ENCODE measurements at regions not wholly inside any gene's neighbourhood (a gene's known extent, or its start where the extent isn't known, plus 50 kb on each side); places are given as distances from the start of the nearest gene placed in this dataset.
A peak's percentile ranks its signal among the peaks of the same experiment; 100 is the strongest.

DNA sequence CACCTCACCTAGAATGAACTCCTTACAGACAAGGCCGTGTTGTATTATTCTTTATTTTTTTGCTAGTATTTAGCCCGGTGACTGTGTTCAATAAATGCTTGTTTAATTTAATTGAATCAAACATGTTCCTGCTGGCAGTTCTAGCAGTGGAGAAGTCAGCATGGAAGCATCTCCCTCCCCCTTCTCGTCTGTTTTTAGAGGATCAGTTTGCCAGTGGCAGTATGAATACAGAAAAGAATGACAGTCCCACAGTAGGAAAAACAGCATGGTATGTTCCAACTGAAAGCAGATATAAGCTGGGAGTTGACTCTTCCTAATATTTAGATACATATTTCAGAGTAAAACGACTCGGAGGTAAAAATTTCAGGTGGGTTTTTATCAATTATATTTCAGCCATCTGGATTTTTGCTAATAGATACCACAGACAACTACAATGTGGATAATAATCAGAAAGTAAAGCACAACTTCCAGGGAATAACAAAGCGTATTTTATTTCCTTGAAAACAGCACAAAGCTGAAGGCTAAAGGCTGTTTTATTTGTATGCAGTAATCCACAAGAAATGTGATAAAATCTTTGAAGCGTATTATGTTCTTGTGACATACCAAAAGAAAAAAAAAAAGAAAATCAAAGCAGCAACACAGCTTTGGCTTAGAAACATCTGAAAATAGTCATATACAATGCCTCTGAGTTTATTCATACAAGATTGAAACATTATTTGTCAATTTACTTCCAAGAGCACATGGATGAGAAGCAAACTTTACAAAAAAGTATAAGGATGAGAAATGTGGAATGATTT, 244.5 kb upstream of the KCNMB2 start:
- no peak for DNase-seq

DNA sequence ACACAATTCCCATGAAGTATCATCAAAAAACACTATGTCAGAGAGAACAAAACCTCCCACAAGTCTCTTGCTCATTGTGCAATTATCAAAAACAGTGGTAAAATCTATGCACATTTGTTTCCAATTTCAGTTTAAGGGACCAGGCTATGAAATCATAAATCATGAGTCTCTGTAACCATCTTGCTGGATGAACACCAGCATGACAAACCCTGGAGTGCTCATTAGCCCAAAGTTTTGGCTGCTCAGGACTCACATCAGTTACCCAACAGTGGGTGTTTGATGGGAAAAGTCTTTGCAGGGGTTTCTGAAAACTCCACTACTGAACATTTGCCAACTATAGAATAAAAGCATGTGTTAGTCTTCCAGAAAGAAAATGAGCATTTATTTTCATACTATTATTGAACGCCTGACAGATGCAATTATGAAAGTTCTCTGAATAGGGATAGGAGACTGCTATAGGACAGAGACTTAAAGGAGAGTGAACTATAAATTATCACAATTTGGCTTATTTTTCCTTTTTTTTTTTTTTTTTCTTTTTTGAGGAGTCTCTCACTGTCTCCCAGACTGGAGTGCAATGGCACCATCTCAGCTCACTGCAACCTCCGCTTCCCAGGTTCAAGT, 240.8 kb upstream of the KCNMB2 start:
- DNase-seq, result no peak

DNA sequence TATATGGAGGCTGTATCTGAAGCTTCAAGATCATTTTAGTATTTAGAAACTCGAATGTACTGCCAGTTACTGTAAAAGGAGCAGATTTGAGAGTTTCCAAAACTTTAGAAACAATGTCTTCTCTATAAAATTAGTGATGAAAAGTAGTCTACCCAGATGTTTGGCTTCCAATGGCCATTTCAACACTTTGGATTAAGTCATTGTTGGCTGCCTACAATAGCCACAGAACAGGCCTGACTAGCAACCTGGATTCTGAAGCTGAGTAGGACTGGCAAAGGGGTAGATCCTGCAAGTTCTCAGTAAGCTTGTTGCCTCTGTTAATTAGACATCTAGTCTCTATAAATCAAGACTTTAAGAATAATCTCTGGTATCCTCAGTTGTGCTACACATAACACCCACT, 239.0 kb upstream of the KCNMB2 start:
- no peak for DNase-seq

GRCh38 chr3:178297740-178298139, 238.5 kb upstream of the KCNMB2 start:
- DNase-seq, result no peak

- no peak for DNase-seq
Observed at GRCh38 chr3:178300441-178300959, 235.7 kb upstream of the KCNMB2 start.

- DNase-seq, result no peak
Observed at GRCh38 chr3:178302966-178303930, 233.0 kb upstream of the KCNMB2 start.

- DNase-seq, result no peak
Observed at GRCh38 chr3:178304758-178305467, 231.3 kb upstream of the KCNMB2 start.

DNA sequence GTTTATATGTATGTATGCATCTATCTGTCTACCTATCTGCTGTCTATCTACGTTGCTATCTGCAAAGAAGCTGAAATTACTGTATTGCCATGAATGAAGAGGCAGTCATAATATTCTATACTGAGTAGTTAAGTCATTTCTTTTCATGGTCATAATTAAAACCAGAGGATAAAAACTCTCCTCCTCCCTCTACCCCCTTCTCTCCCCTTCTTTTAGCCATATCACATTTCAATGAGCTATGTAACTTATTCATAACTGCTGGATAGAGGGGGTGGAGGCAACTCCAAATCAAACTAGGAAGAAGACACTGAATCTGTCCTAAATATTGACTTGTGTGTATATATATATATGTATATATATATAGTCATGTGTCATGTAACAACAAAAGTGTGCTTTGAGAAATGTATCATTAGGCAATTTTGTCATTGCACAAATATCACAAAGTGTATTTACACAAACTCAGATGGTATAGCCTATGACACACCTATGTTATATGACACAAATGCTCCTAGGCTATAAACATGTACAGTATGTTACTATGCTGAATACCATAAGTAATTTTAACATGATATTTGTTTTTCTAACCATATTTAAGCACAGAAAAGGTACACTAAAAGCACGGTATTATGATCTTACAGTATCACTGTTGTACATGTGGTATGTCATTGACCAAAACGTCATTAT, 229.7 kb upstream of the KCNMB2 start:
- DNase-seq, result no peak

DNA sequence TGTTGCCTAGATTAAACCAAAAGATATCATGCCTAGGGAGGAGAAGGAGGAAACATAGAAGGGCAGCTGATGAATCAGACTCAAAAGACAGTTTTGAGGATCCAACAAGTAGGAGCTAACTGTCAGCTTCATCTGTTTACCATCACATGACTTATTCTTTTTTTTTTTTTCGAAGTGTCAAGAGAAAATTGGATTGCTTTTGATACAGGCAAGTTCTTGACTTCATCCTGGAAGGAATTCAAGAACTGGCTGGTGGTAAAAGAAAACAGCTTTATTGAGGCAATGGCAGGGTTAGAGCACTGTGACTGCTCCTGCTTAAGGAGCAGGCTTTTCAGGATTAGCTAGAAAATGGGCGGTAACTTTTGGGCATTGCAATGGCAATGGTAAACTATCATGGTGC, 227.5 kb upstream of the KCNMB2 start:
- no peak for DNase-seq

- peak in 2 of 3 experiments; percentile 16 to 83 for DNase-seq
Observed at GRCh38 chr3:178310949-178311348, 225.3 kb upstream of the KCNMB2 start.

DNA sequence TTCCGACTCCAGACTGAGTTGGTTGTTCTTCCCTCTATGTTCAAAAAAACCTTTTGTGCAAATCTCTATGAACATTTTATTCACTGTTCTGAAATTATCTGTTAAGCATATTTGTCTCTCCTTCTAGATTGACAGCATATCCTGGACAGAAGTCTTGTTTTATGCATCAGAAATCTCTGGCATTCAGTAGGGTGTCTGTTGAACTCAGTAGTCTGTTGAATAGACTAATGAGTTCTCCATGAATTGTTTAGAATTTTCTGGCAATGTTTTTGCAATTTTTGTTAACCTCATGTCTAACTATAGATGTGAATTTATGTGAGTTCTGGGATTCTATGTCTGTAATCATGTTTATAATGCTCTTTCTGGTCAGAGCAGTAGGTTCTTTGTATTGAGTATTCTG, 222.5 kb upstream of the KCNMB2 start:
- no peak for DNase-seq

GRCh38 chr3:178318340-178318739, 217.9 kb upstream of the KCNMB2 start:
- no peak for DNase-seq

DNA sequence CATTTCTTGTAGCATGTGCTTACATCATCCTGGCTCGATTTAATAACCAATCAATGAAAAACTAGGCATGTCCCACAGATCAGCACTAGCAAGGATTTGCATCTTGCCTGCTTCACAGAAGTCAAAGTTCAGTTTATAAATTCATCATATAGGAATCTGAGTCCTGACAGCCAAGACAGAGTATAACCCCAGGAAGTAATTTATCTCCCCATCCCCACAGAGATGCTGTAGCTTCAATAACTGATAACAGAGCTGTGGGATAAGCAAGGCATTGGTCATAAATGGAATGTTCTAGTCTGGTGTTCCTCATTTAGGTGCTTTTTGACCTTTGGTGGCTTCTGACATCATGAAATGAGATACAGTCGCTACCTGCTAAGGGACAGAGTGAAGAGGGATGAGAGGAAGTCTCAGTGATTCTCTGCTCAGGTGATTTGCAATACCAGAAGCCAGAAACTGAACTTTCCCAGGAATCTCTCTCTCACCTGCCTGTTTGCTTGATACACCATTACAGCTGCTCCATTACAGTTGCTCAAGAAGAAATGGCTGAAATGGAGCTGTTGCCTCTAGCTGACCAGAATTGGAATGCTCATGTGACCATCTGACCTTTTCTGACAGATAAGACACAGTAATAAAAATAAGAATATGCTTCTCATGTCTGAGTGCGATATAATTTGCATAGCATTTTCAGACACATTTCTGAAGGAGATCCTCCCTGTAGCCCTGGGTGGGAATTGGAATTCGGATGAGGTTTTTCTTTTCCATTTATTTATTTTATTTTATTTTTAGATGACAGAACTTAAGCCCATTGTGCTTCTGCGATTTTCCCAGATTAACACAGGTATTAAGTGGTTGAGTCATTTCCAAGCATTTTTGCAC, 217.1 kb upstream of the KCNMB2 start:
- no peak for DNase-seq

DNA sequence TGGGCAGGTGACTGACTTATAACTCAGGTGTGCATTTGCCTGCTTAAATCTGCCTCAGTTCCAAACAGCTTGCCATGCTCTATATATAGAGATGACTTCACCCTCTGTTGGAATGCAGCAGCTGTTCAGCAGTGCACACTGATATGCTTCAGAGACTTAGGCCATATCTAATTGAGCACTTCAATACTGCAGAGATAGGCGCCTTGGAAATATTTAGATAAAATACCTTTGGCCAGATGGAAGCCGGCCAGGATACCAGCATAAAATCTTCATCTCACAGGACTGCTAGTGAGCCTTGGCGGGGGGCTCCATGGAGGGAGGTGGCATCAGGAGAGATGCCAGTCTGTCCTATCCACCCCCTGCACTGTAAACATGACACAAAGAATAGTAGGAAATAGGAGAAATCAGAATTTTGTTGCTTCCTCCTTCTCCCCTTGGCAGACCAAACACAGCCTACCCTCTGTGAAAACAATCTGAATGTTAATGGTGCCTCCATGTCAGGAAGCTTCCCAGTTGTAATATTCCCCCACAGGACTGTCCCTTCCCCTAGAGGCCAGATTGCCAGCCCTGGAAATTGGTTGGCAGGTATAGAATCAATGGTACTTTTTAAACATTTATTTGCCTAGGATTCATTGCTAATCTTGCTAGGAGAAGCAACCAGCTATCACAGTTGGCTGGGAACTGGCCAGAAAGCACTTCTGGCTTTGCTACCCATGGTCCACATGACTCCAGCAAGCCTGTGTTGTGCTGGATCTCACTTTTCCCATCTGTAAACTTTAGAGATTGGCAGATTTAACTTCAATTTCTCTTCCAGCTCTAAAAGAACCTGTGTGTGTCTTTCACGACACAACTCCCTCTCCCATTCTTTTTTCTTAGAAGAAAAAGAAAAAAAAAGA, 215.5 kb upstream of the KCNMB2 start:
- DNase-seq, result peak in 2 of 3 experiments; percentile 11 to 45

DNA sequence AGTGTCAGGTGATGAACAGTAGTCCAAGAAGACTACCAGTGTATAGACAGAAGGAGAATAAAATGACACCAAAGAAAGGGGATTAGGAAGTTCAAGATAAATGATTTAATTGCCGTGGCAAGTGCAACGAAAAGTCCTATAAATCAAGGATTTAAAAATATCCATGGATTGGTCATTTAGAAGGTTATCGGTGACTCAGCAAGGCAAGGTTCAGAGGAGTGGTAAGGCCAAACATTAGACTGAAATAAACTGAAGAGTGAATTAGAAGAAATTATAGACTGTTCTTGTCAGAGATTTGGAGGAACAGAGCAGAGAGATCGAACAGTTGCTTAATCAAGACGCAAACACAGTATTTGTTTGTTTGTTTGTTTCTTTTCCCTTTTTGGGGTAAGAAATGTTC, 211.9 kb upstream of the KCNMB2 start:
- DNase-seq, result peak in 1 of 3 experiments; percentile 33

GRCh38 chr3:178325330-178325729, 210.9 kb upstream of the KCNMB2 start:
- DNase-seq, result peak in 2 of 3 experiments; percentile 12 to 59

GRCh38 chr3:178329936-178330335, 206.3 kb upstream of the KCNMB2 start:
- no peak for DNase-seq

DNA sequence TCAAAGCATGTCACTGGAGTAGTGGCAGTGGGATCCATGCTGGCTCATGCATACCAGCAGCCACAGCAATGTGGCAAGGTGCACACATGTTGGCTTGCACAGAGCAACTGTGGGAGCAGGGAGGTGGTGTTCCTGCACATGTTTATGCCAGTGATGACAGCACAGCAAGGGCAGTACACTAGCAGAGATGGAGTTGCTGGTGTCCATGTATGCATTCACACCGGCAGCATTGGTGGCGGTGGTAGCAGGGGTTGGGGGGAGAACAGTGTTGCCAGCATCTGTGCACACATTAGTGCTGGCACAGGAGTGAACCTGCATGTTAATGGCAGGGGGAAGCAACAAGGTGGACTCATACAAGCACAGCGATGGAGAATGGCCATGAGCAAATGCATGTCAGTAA, 202.0 kb upstream of the KCNMB2 start:
- DNase-seq, result no peak

- no peak for DNase-seq
Observed at GRCh38 chr3:178336336-178336735, 199.9 kb upstream of the KCNMB2 start.

- DNase-seq, result no peak
Observed at GRCh38 chr3:178340506-178340905, 195.7 kb upstream of the KCNMB2 start.
